ENCODE measurements at regions not wholly inside any gene's neighbourhood (a gene's known extent, or its start where the extent isn't known, plus 50 kb on each side); places are given as distances from the start of the nearest gene placed in this dataset.

GRCh38 chr4:35286434-35286833, 957.9 kb downstream of the ARAP2 start:
- TF ChIP-seq, protein P1, sequence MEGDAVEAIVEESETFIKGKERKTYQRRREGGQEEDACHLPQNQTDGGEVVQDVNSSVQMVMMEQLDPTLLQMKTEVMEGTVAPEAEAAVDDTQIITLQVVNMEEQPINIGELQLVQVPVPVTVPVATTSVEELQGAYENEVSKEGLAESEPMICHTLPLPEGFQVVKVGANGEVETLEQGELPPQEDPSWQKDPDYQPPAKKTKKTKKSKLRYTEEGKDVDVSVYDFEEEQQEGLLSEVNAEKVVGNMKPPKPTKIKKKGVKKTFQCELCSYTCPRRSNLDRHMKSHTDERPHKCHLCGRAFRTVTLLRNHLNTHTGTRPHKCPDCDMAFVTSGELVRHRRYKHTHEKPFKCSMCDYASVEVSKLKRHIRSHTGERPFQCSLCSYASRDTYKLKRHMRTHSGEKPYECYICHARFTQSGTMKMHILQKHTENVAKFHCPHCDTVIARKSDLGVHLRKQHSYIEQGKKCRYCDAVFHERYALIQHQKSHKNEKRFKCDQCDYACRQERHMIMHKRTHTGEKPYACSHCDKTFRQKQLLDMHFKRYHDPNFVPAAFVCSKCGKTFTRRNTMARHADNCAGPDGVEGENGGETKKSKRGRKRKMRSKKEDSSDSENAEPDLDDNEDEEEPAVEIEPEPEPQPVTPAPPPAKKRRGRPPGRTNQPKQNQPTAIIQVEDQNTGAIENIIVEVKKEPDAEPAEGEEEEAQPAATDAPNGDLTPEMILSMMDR (conservative IDR thresholded peaks at IDR 0.05; ENCODE audit: low read length) = no peak
- no peak for TF ChIP-seq EZH2phosphoT487 (IDR thresholded peaks at IDR 0.05; ENCODE audit: borderline replicate concordance)

Data from Loucy (cell line).